ENCODE measurements at regions not wholly inside any gene's neighbourhood (a gene's known extent, or its start where the extent isn't known, plus 50 kb on each side); places are given as distances from the start of the nearest gene placed in this dataset.
"Not testable (repeated sequence)": the region's sequence is repeated elsewhere in the genome, so short reads cannot be mapped to it uniquely, and the experiment has no call there.

DNA sequence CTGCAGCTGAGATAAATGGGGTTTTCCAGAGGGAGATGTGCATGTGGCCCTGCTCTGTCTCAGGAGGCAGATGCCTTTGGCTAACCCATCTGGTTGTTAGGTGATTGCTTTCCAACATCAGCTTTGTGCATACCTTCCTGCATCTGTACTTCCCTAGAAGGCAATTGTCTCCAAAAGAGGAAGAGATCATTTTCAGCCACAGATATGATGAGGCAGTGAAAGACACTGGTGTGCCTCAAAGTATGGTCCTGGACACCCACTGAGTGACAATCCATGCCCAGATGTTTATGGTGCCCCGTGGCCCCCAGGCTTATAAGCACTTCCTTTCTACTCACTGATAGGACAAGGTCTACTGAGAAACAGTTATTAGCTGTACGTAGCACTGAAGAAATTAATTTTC is 117.5 kb upstream of the NR2F2 start:
- H4K20me1 ChIP-seq (ENCODE audit: control insufficient read depth, insufficient read depth, low read depth, low read length): no peaks in the 10 kb centered on the region
- H3K9me3 ChIP-seq (ENCODE audit: control insufficient read depth, insufficient read depth, low read length): no peaks in the 10 kb centered on the region
- no peaks in the 10 kb centered on the region for H3K27me3 ChIP-seq (ENCODE audit: control insufficient read depth, low read length)
- H3K4me3 ChIP-seq (ENCODE audit: low read length): no peak overlapping the region
- no peaks in the 10 kb centered on the region for H3F3A ChIP-seq (ENCODE audit: control insufficient read depth, insufficient read depth)
- no peaks in the 10 kb centered on the region for H3K79me2 ChIP-seq (ENCODE audit: control insufficient read depth, low read length)
- H3K27ac ChIP-seq (ENCODE audit: low read depth, low read length): no peak overlapping the region
- TF ChIP-seq, protein P1, sequence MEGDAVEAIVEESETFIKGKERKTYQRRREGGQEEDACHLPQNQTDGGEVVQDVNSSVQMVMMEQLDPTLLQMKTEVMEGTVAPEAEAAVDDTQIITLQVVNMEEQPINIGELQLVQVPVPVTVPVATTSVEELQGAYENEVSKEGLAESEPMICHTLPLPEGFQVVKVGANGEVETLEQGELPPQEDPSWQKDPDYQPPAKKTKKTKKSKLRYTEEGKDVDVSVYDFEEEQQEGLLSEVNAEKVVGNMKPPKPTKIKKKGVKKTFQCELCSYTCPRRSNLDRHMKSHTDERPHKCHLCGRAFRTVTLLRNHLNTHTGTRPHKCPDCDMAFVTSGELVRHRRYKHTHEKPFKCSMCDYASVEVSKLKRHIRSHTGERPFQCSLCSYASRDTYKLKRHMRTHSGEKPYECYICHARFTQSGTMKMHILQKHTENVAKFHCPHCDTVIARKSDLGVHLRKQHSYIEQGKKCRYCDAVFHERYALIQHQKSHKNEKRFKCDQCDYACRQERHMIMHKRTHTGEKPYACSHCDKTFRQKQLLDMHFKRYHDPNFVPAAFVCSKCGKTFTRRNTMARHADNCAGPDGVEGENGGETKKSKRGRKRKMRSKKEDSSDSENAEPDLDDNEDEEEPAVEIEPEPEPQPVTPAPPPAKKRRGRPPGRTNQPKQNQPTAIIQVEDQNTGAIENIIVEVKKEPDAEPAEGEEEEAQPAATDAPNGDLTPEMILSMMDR (IDR thresholded peaks at IDR 0.05; ENCODE audit: low read depth, low read length, poor library complexity, severe bottlenecking): no peak
- TF ChIP-seq EZH2phosphoT487 (IDR thresholded peaks at IDR 0.05; ENCODE audit: borderline replicate concordance, low read length): no peak
- H3K36me3 ChIP-seq (ENCODE audit: control insufficient read depth, low read length): no peaks in the 10 kb centered on the region
- H3K4me1 ChIP-seq (ENCODE audit: control insufficient read depth, low read length): no peaks in the 10 kb centered on the region
- H3K4me2 ChIP-seq (ENCODE audit: low read length): no peak overlapping the region
- H3K9me2 ChIP-seq (replicated peaks; ENCODE audit: control insufficient read depth, low read length): no peaks in the 10 kb centered on the region

- no peaks in the 10 kb centered on the region for H3K4me1 ChIP-seq (ENCODE audit: control insufficient read depth, low read length)
- no peaks in the 10 kb centered on the region for H3K9me3 ChIP-seq (ENCODE audit: control insufficient read depth, insufficient read depth, low read length)
- no peaks in the 10 kb centered on the region for H3F3A ChIP-seq (ENCODE audit: control insufficient read depth, insufficient read depth)
Observed at GRCh38 chr15:96213896-96214295, 116.6 kb upstream of the NR2F2 start.

DNA sequence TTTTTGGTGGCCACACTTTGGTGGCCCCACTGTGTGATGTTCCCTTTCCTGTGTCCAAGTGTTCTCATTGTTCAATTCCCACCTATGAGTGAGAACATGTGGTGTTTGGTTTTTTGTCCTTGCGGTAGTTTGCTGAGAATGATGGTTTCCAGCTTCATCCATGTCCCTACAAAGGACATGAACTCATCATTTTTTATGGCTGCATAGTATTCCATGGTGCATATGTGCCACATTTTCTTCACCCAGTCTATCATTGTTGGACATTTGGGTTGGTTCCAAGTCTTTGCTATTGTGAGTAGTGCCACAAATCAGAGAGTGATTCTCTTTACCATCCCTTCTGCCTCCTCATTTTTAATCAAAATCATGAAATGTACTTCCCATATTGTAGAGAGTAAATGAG is 114.0 kb upstream of the NR2F2 start:
- not testable (repeated sequence) for H3K79me2 ChIP-seq (ENCODE audit: control insufficient read depth, low read length); H3F3A ChIP-seq (ENCODE audit: control insufficient read depth, insufficient read depth); H3K27me3 ChIP-seq (ENCODE audit: control insufficient read depth, low read length); H3K9me3 ChIP-seq (ENCODE audit: control insufficient read depth, insufficient read depth, low read length); H3K9me2 ChIP-seq (replicated peaks; ENCODE audit: control insufficient read depth, low read length); H3K4me1 ChIP-seq (ENCODE audit: control insufficient read depth, low read length); H3K4me2 ChIP-seq (ENCODE audit: low read length); H3K27ac ChIP-seq (ENCODE audit: low read depth, low read length); H4K20me1 ChIP-seq (ENCODE audit: control insufficient read depth, insufficient read depth, low read depth, low read length); H3K4me3 ChIP-seq (ENCODE audit: low read length); H3K36me3 ChIP-seq (ENCODE audit: control insufficient read depth, low read length)

More at GRCh38 chr15:96213896-96214295, 116.6 kb upstream of the NR2F2 start:
- Histone ChIP-seq H4K20me1 (ENCODE audit: control insufficient read depth, insufficient read depth, low read depth, low read length) (no peaks in the 10 kb centered on the region), H3K27me3 (ENCODE audit: control insufficient read depth, low read length) (no peaks in the 10 kb centered on the region), H3K4me3 (ENCODE audit: low read length) (no peak overlapping the region), H3K36me3 (ENCODE audit: control insufficient read depth, low read length) (no peaks in the 10 kb centered on the region), H3K27ac (ENCODE audit: low read depth, low read length) (no peak overlapping the region), H3K4me2 (ENCODE audit: low read length) (no peak overlapping the region), H3K79me2 (ENCODE audit: control insufficient read depth, low read length) (no peaks in the 10 kb centered on the region), H3K9me2 (replicated peaks; ENCODE audit: control insufficient read depth, low read length) (no peaks in the 10 kb centered on the region)
- TF ChIP-seq, protein P1 (IDR thresholded peaks at IDR 0.05; ENCODE audit: low read depth, low read length, poor library complexity, severe bottlenecking): no peak
- no peak for TF ChIP-seq EZH2phosphoT487 (IDR thresholded peaks at IDR 0.05; ENCODE audit: borderline replicate concordance, low read length)

DNA sequence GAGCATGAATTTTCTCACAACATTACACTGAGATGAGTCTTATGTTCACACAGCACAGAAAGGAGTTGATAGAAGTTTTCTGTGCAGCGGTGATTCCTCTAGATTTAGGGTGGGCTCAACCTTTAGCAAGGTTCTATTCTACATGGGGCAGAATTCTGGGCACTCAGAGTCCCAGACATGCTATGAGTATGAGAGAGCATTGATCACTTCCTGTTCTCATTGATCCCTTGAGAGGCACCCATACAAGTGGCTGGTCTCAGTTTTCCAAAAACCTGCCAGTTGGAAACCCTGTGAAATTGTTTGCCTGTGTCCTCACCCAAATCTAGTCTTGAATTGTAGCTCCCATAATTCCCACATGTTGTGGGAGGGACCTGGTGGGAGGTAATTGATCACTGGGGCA is 112.5 kb upstream of the NR2F2 start:
- TF ChIP-seq EZH2phosphoT487 (IDR thresholded peaks at IDR 0.05; ENCODE audit: borderline replicate concordance, low read length): no peak
- TF ChIP-seq, protein P1 (IDR thresholded peaks at IDR 0.05; ENCODE audit: low read depth, low read length, poor library complexity, severe bottlenecking): no peak
- no peak overlapping the region for H3K27ac ChIP-seq (ENCODE audit: low read depth, low read length)
- H3K36me3 ChIP-seq (ENCODE audit: control insufficient read depth, low read length): no peaks in the 10 kb centered on the region
- no peak overlapping the region for H3K4me2 ChIP-seq (ENCODE audit: low read length)
- no peaks in the 10 kb centered on the region for H3K27me3 ChIP-seq (ENCODE audit: control insufficient read depth, low read length)
- no peaks in the 10 kb centered on the region for H3K9me2 ChIP-seq (replicated peaks; ENCODE audit: control insufficient read depth, low read length)
- no peaks in the 10 kb centered on the region for H3F3A ChIP-seq (ENCODE audit: control insufficient read depth, insufficient read depth)
- no peaks in the 10 kb centered on the region for H3K9me3 ChIP-seq (ENCODE audit: control insufficient read depth, insufficient read depth, low read length)
- H3K4me3 ChIP-seq (ENCODE audit: low read length): no peak overlapping the region
- H3K4me1 ChIP-seq (ENCODE audit: control insufficient read depth, low read length): no peaks in the 10 kb centered on the region
- H3K79me2 ChIP-seq (ENCODE audit: control insufficient read depth, low read length): no peaks in the 10 kb centered on the region
- no peaks in the 10 kb centered on the region for H4K20me1 ChIP-seq (ENCODE audit: control insufficient read depth, insufficient read depth, low read depth, low read length)

Measured in DOHH2 (cell line).